HG02798 (cell line): ENCODE measurements at regions not wholly inside any gene's neighbourhood (a gene's known extent, or its start where the extent isn't known, plus 50 kb on each side); places are given as distances from the start of the nearest gene placed in this dataset.
"Not testable (repeated sequence)": the region's sequence is repeated elsewhere in the genome, so short reads cannot be mapped to it uniquely, and the experiment has no call there.

Source experiments
- ATAC-seq: cut with Tn5 transposase; IDR thresholded peaks from one replicate; pipeline ENCODE4 v1.9.1; 2021; ENCODE audit warnings: mild to moderate bottlenecking; ENCODE audit not compliant: unreplicated experiment, poor library complexity

GRCh38 chr16:17947165-17947564, 389.4 kb downstream of the NPIPA8 start:
- no peak for ATAC-seq

- ATAC-seq: no peak
These were observed 391.4 kb downstream of the NPIPA8 start for GRCh38 chr16:17945080-17945601.

GRCh38 chr16:17944345-17944744, 392.2 kb downstream of the NPIPA8 start:
- no peak for ATAC-seq

GRCh38 chr16:17942067-17942466, 394.5 kb downstream of the NPIPA8 start:
- no peak for ATAC-seq

- ATAC-seq: no peak
These were observed 395.8 kb downstream of the NPIPA8 start for GRCh38 chr16:17940584-17941364.

GRCh38 chr16:17939723-17940122, 396.8 kb downstream of the NPIPA8 start:
- peak; percentile 61 for ATAC-seq

- ATAC-seq: peak; percentile 50
These were observed 397.4 kb downstream of the NPIPA8 start for GRCh38 chr16:17939122-17939536.

- ATAC-seq: no peak
These were observed 398.0 kb downstream of the NPIPA8 start for GRCh38 chr16:17938546-17938945.

- no peak for ATAC-seq
These were observed 399.7 kb downstream of the NPIPA8 start for GRCh38 chr16:17936766-17937402.

- no peak for ATAC-seq
These were observed 406.3 kb downstream of the NPIPA8 start for GRCh38 chr16:17930280-17930679.

- no peak for ATAC-seq
These were observed 409.6 kb downstream of the NPIPA8 start for GRCh38 chr16:17926866-17927399.

- no peak for ATAC-seq
These were observed 410.1 kb downstream of the NPIPA8 start for GRCh38 chr16:17926461-17926860.

GRCh38 chr16:17925761-17926160, 410.8 kb downstream of the NPIPA8 start:
- no peak for ATAC-seq

GRCh38 chr16:17921357-17921978, 415.1 kb downstream of the NPIPA8 start:
- ATAC-seq: peak; percentile 62

- ATAC-seq: no peak
These were observed 419.1 kb downstream of the NPIPA8 start for GRCh38 chr16:17917316-17918019.

- ATAC-seq: no peak
These were observed 420.7 kb downstream of the NPIPA8 start for GRCh38 chr16:17915791-17916190.

- ATAC-seq: no peak
These were observed 422.4 kb downstream of the NPIPA8 start for GRCh38 chr16:17914168-17914567.

- not testable (repeated sequence) for ATAC-seq
These were observed 425.0 kb downstream of the NPIPA8 start for GRCh38 chr16:17911578-17911977.

- ATAC-seq: not testable (repeated sequence)
These were observed 429.9 kb downstream of the NPIPA8 start for GRCh38 chr16:17906626-17907025.

GRCh38 chr16:17901309-17901708, 430.5 kb upstream of the XYLT1 start:
- no peak for ATAC-seq
